OCI-LY3 (cell line): ENCODE measurements at regions not wholly inside any gene's neighbourhood (a gene's known extent, or its start where the extent isn't known, plus 50 kb on each side); places are given as distances from the start of the nearest gene placed in this dataset.

Experiments
- H2AFZ ChIP-seq: fragments of 200-600, 300-600 bp; shearing (Covaris generic); 2 replicates; pipeline ENCODE4 v1.6.0; 2014; ENCODE audit warnings: antibody characterized with exemption, low read depth, low read length
- H3K27ac ChIP-seq: fragments of 200-600, 300-600 bp; sonication (generic); 2 replicates; pipeline ENCODE4 v1.5.1; 2014; ENCODE audit warnings: mild to moderate bottlenecking, low read length, moderate library complexity, mixed read lengths
- H3K27me3 ChIP-seq: fragments of 200-600, 300-600 bp; sonication (generic); 2 replicates; pipeline ENCODE4 v1.6.1; 2014; ENCODE audit warnings: low read depth, low read length, mixed read lengths
- H3K36me3 ChIP-seq: fragments of 200-600, 300-600 bp; sonication (generic); replicated peaks from 2 replicates; pipeline ENCODE3; 2014; ENCODE audit warnings: low read depth, low read length, mixed read lengths
- H3K4me1 ChIP-seq: fragments of 300-600, 200-600 bp; sonication (generic); 2 replicates; pipeline ENCODE4 v1.6.1; 2014; ENCODE audit warnings: low read length, mixed read lengths
- H3K4me2 ChIP-seq: fragments of 200-600, 300-600 bp; sonication (generic); 2 replicates; pipeline ENCODE4 v1.6.1; 2014; ENCODE audit warnings: low read length, mixed read lengths
- H3K4me3 ChIP-seq: fragments of 300-600, 200-600 bp; sonication (generic); 2 replicates; pipeline ENCODE4 v1.5.1; 2014; ENCODE audit warnings: antibody characterized with exemption, mild to moderate bottlenecking, low read length, moderate library complexity
- H3K79me2 ChIP-seq: fragments of 300-600, 200-600 bp; shearing (Covaris generic); 2 replicates; pipeline ENCODE4 v1.6.1; 2014; ENCODE audit warnings: mild to moderate bottlenecking, low read length, mixed read lengths
- H3K9ac ChIP-seq: fragments of 300-600, 200-600 bp; shearing (Covaris generic); 2 replicates; pipeline ENCODE4 v1.6.0; 2014; ENCODE audit warnings: mild to moderate bottlenecking, low read length, moderate library complexity
- H3K9me3 ChIP-seq: fragments of 200-600, 300-600 bp; shearing (Covaris generic); 2 replicates; pipeline ENCODE4 v1.6.1; 2014; ENCODE audit warnings: low read length, mixed read lengths; ENCODE audit not compliant: insufficient read depth
- H4K20me1 ChIP-seq: fragments of 200-600, 300-600 bp; sonication (generic); 2 replicates; pipeline ENCODE4 v1.6.1; 2016; ENCODE audit warnings: low read length, mixed read lengths; ENCODE audit not compliant: insufficient read depth
- CTCF ChIP-seq: fragments of 200-600, 300-600 bp; sonication (generic); IDR thresholded peaks from 2 replicates; pipeline ENCODE4 v1.5.1; 2014; ENCODE audit warnings: antibody characterized with exemption, low read length, low read depth
- EZH2phosphoT487 ChIP-seq: fragments of 200-600 bp; shearing (Covaris generic); IDR thresholded peaks from 2 replicates; pipeline ENCODE4 v1.6.1; 2018; ENCODE audit warnings: antibody characterized with exemption, mixed run types, low read depth

DNA sequence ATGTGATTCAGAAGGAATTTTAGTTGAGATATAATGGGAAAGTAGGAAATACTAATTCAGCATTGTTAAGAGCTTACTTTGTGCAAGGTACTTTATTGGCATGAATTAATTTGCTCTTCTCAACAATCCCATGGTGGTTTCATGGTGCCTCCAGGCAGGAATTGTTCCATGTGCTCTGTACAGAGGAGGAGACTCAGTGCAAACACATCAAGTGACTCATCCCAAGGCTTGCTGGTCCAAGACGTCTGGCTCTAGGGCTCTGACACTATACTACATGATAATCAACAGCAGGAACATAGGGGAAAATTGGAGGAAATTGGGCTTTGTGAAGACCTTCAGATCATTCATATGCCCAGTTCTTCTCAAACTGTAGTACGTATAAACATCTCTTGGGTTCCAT is 66.5 kb upstream of the PRKG1 start:
- Histone ChIP-seq H3K9ac (no peak overlapping the region), H3K27ac (no peak overlapping the region), H3K9me3 (no peaks in the 10 kb centered on the region), H3K27me3 (no peaks in the 10 kb centered on the region), H3K4me1 (no peaks in the 10 kb centered on the region), H3K4me2 (no peak overlapping the region), H4K20me1 (no peaks in the 10 kb centered on the region), H3K36me3 (no peaks in the 10 kb centered on the region), H2AFZ (no peak overlapping the region), H3K79me2 (no peaks in the 10 kb centered on the region), H3K4me3 (no peak overlapping the region)
- TF ChIP-seq EZH2phosphoT487 (no peak), CTCF (no peak)

- Histone ChIP-seq H3K79me2 (no peaks in the 10 kb centered on the region), H2AFZ (no peak overlapping the region), H4K20me1 (no peaks in the 10 kb centered on the region), H3K27me3 (no peaks in the 10 kb centered on the region), H3K27ac (no peak overlapping the region), H3K9me3 (no peaks in the 10 kb centered on the region), H3K4me3 (no peak overlapping the region), H3K36me3 (no peaks in the 10 kb centered on the region), H3K4me2 (no peak overlapping the region), H3K4me1 (no peaks in the 10 kb centered on the region), H3K9ac (no peak overlapping the region)
- no peak for TF ChIP-seq EZH2phosphoT487
- no peak for TF ChIP-seq CTCF
Measured at GRCh38 chr10:51008346-51008745, 65.9 kb upstream of the PRKG1 start.

DNA sequence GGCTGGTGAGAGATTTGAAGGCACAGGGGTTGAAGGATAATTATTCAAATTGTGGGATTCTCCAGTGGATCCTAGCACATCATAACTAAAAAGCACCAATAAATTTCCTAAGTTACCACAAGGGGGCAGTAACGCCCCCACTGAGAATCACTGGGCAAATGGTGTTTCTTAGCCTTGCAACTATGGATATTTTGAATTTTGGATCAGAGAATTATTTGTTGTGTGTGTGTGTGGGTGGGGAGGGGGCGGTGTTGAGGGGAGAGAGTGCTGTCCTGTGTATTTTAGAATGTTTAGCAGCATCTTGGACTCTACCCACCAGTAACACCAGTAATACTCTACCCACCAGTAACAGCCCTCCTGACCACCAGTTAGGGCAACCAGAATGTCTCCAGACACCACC is 63.3 kb upstream of the PRKG1 start:
- no peak overlapping the region for H3K4me3 ChIP-seq
- no peak overlapping the region for H3K4me2 ChIP-seq
- H3K9ac ChIP-seq, result no peak overlapping the region
- no peaks in the 10 kb centered on the region for H4K20me1 ChIP-seq
- no peaks in the 10 kb centered on the region for H3K36me3 ChIP-seq
- no peak overlapping the region for H2AFZ ChIP-seq
- H3K27me3 ChIP-seq, result no peaks in the 10 kb centered on the region
- TF ChIP-seq EZH2phosphoT487 (no peak), CTCF (peak; percentile 66)
- H3K27ac ChIP-seq, result no peak overlapping the region
- no peaks in the 10 kb centered on the region for H3K4me1 ChIP-seq
- H3K79me2 ChIP-seq, result no peaks in the 10 kb centered on the region
- no peaks in the 10 kb centered on the region for H3K9me3 ChIP-seq

DNA sequence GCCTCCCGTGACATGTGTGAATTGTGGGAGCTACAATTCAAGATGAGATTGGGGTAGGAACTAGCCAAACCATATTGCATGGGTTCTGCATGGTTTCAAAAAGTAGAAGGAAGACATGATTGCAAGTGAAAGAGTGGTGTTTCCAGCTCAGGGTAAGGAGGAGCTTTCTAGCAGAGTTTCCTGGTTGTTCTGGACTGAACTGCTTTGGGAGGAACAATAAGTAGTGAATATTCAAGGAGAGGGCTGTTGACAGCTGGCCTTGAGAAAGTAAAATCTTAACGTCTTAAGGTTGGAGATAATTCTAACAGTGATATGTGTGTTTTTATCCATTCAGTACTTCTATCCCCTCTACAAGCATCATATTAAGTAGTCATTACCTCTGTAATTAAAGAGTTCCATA is 62.2 kb upstream of the PRKG1 start:
- no peak overlapping the region for H2AFZ ChIP-seq
- no peaks in the 10 kb centered on the region for H3K27me3 ChIP-seq
- no peaks in the 10 kb centered on the region for H4K20me1 ChIP-seq
- H3K9me3 ChIP-seq, result no peaks in the 10 kb centered on the region
- no peak overlapping the region for H3K4me3 ChIP-seq
- H3K4me1 ChIP-seq, result no peaks in the 10 kb centered on the region
- no peaks in the 10 kb centered on the region for H3K36me3 ChIP-seq
- TF ChIP-seq EZH2phosphoT487 (no peak), CTCF (no peak)
- H3K9ac ChIP-seq, result no peak overlapping the region
- no peak overlapping the region for H3K27ac ChIP-seq
- no peak overlapping the region for H3K4me2 ChIP-seq
- no peaks in the 10 kb centered on the region for H3K79me2 ChIP-seq
